ENCODE measurements at regions not wholly inside any gene's neighbourhood (a gene's known extent, or its start where the extent isn't known, plus 50 kb on each side); places are given as distances from the start of the nearest gene placed in this dataset.

DNA sequence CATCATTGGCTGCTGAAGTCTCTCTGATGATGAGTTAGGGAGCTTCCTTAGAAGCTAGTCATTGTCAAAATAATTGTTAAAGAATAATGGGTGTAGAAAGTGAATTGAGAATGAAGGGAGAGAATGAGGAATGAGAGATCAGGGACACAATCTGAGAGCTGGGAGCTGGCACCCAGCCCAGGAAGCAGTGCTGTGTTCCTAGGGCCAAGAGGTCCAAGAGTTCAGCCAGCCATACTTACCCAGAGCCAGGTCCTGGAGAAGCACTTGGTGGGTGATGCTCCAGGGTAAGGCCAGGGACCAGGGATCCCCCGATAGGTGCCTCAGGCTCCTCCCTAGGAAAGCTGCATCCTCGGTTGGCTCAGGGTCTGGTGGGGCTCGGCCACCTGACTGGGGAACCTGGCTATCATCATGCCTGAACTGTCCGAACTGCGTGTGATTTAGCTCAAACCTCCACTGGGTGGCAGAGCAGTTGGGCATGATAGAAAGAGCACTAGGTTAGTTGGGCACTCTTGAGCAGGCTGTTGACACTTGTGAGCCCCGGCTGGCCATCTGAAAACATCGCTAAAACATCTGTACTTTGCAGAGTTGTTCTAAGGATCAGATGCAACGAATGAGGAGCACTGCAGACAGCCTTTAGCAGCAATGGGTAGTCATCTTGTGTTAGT, 123.9 kb upstream of the NCAM1 start:
- Histone ChIP-seq H3K4me3 (ENCODE audit: low read length) (no peak overlapping the region), H3K9ac (ENCODE audit: low read length) (no peak overlapping the region), H3K9me3 (ENCODE audit: control insufficient read depth, low read length) (no peaks in the 10 kb centered on the region), H3K36me3 (ENCODE audit: control insufficient read depth, insufficient read depth, low read length) (no peaks in the 10 kb centered on the region), H3K4me1 (ENCODE audit: control insufficient read depth, insufficient read depth, low read length) (no peaks in the 10 kb centered on the region), H3K27me3 (ENCODE audit: control insufficient read depth, insufficient read depth, low read length) (no peaks in the 10 kb centered on the region)

DNA sequence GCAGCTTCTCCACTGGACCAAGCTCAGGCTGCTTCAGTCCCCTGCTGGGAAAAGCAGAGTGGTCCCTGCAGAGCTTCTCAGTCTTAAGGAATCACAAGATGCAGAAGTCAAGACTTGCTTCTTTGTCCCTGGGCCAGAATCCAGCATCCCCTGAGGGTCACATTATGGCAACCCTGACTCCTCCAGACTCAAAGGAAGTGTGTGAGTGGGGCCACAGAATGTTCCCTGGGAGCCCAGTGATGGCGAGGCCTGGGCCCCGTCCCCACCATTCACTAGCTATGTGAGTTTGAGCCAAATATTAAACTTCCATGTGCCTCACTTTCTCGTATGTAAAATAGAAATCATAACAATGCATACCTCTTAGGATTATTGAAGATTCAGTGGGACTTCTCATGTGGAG, 122.2 kb upstream of the NCAM1 start:
- Histone ChIP-seq H3K9ac (ENCODE audit: low read length) (no peak overlapping the region), H3K4me1 (ENCODE audit: control insufficient read depth, insufficient read depth, low read length) (no peaks in the 10 kb centered on the region), H3K36me3 (ENCODE audit: control insufficient read depth, insufficient read depth, low read length) (no peaks in the 10 kb centered on the region), H3K9me3 (ENCODE audit: control insufficient read depth, low read length) (no peaks in the 10 kb centered on the region), H3K27me3 (ENCODE audit: control insufficient read depth, insufficient read depth, low read length) (no peaks in the 10 kb centered on the region), H3K4me3 (ENCODE audit: low read length) (no peak overlapping the region)

DNA sequence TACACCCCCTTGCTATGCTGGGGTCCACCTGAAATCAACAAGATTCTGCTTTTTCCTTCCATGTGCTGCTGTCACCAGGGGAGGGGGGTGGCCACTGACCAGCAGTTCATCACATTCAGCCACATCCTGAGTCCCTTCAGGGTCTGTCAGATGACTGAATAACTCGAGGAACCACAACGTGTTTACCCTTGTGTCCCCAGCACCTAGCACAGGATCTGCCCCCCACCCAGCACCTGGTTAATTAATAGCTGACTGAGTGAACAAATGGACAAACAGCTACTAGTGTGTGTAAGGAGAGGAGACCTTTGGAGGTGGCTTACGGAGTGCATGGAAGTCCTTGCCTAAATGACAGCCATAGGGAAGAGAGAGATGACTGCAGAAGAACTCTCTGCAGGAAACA, 119.5 kb upstream of the NCAM1 start:
- H3K9ac ChIP-seq (ENCODE audit: low read length) = no peak overlapping the region
- no peaks in the 10 kb centered on the region for H3K4me1 ChIP-seq (ENCODE audit: control insufficient read depth, insufficient read depth, low read length)
- H3K36me3 ChIP-seq (ENCODE audit: control insufficient read depth, insufficient read depth, low read length) = no peaks in the 10 kb centered on the region
- no peaks in the 10 kb centered on the region for H3K27me3 ChIP-seq (ENCODE audit: control insufficient read depth, insufficient read depth, low read length)
- H3K9me3 ChIP-seq (ENCODE audit: control insufficient read depth, low read length) = no peaks in the 10 kb centered on the region
- H3K4me3 ChIP-seq (ENCODE audit: low read length) = no peak overlapping the region

DNA sequence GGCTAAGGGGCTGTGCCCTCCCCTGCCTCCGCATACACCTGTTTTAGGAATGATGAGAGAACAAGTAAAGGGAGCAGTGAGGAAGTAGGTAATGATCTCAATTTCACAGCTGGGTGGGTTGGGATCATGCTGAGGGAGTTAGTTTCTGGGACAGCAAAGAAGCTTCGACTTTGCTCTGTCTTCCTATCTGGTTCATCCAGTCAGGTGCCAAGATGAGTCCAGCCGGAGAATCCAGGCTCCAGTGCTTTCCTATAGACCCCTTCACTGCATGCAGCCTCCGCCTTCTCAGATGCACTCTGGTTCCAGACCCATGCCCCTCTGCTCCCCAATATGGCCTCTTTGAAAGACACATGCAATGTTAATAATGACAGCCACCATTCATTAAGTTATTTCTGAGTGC, 119.1 kb upstream of the NCAM1 start:
- no peak overlapping the region for H3K4me3 ChIP-seq (ENCODE audit: low read length)
- H3K9me3 ChIP-seq (ENCODE audit: control insufficient read depth, low read length) = no peaks in the 10 kb centered on the region
- no peaks in the 10 kb centered on the region for H3K36me3 ChIP-seq (ENCODE audit: control insufficient read depth, insufficient read depth, low read length)
- no peak overlapping the region for H3K9ac ChIP-seq (ENCODE audit: low read length)
- no peaks in the 10 kb centered on the region for H3K27me3 ChIP-seq (ENCODE audit: control insufficient read depth, insufficient read depth, low read length)
- no peaks in the 10 kb centered on the region for H3K4me1 ChIP-seq (ENCODE audit: control insufficient read depth, insufficient read depth, low read length)

DNA sequence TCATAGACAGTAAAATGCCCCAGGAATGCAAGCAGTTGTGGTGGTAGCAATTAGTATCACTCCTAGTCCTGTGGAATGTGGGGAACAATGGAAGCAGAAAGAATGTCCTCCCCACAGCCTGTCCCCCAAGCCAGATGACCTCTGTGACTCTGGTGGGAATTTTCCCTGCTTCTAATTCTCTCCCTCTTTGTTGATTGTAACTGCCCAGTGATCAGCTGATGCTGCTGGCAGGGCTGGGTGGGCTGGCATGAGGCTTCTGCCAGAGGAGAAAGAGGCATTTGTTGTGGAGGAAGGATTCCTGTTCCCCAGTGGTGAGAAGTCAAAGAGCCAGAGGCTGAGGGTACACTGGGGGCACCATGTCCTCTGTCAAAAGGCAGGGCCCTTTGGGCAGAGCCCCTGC, 116.7 kb upstream of the NCAM1 start:
- Histone ChIP-seq H3K4me1 (ENCODE audit: control insufficient read depth, insufficient read depth, low read length) (no peaks in the 10 kb centered on the region), H3K9ac (ENCODE audit: low read length) (no peak overlapping the region), H3K27me3 (ENCODE audit: control insufficient read depth, insufficient read depth, low read length) (no peaks in the 10 kb centered on the region), H3K4me3 (ENCODE audit: low read length) (no peak overlapping the region), H3K9me3 (ENCODE audit: control insufficient read depth, low read length) (no peaks in the 10 kb centered on the region), H3K36me3 (ENCODE audit: control insufficient read depth, insufficient read depth, low read length) (no peaks in the 10 kb centered on the region)

DNA sequence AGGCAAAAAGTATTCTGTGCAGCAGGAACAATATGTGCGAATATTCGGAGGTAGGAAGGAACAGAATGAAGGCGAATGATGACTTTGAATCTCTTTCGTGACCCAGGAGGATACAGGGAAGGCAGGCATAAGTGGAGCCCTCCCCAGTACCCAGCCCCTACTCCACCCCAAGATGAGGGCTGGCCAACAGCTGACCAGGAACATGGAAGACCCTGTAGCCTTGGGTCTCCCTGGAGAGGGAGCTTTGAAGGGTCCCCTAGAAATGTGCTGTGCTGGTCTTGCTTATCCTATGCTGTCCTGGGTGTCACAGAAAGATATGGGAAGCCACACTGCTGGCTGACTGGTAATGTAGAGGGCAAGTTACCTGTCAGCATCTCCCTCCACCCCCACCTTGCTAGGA, 113.7 kb upstream of the NCAM1 start:
- Histone ChIP-seq H3K9ac (ENCODE audit: low read length) (no peak overlapping the region), H3K4me3 (ENCODE audit: low read length) (no peak overlapping the region), H3K27me3 (ENCODE audit: control insufficient read depth, insufficient read depth, low read length) (no peaks in the 10 kb centered on the region), H3K36me3 (ENCODE audit: control insufficient read depth, insufficient read depth, low read length) (no peaks in the 10 kb centered on the region), H3K9me3 (ENCODE audit: control insufficient read depth, low read length) (no peaks in the 10 kb centered on the region), H3K4me1 (ENCODE audit: control insufficient read depth, insufficient read depth, low read length) (no peaks in the 10 kb centered on the region)

DNA sequence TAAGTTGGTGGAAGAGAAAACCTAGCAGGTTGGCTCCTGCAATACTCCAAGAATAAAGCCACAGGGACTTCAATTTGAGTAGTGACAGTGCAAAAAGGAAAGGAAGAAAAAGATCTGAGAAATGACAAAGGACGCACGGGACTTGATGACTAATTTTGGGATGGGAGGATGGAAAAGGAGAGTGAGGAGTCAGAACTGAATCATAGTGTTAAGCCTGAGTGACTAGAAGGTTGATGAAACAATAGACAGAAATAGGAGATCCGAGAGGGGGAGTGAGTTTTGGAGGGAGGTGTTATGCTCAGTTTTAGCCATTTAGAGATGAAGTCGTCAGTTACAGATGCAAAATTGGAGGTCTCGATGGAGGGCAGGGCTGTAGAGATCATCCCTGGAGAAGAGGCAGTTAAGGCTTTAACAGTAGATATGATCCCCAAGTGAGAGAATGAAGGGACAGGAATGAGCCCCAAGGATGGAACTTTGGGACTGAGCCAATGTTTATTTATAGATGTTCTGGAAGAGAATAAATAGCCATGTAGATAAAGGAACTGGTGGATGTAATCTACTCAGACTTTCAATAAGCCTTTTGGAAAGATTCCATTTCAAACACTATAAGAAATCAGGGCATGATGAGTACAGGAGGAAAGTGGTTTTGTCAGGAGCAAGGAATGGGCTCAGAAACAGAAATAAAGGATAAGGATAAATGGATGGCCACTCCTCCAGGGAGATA, 108.9 kb upstream of the NCAM1 start:
- H3K9ac ChIP-seq (ENCODE audit: low read length) = no peak overlapping the region
- H3K9me3 ChIP-seq (ENCODE audit: control insufficient read depth, low read length) = no peaks in the 10 kb centered on the region
- no peak overlapping the region for H3K4me3 ChIP-seq (ENCODE audit: low read length)
- no peaks in the 10 kb centered on the region for H3K27me3 ChIP-seq (ENCODE audit: control insufficient read depth, insufficient read depth, low read length)
- no peaks in the 10 kb centered on the region for H3K4me1 ChIP-seq (ENCODE audit: control insufficient read depth, insufficient read depth, low read length)
- no peaks in the 10 kb centered on the region for H3K36me3 ChIP-seq (ENCODE audit: control insufficient read depth, insufficient read depth, low read length)

DNA sequence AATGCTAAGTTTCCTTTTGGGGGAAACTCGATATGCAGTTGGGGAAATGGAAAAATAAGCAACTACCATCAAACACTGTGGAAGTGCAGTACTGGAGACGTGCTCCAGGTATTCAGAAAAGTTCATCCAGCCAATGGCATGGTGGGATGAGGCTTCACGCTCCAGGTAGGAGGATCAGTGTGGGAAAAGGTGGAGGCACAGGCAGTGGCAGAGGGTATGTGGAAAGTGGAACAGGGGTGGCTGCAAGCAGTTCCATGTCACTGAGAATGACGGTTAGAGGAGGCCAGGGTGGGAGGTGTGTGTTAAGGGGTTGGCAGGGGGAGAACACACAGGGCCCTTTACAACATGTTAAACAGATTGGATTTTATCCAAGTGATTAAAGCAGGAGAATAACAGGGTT, 105.1 kb upstream of the NCAM1 start:
- H3K27me3 ChIP-seq (ENCODE audit: control insufficient read depth, insufficient read depth, low read length) = no peaks in the 10 kb centered on the region
- no peaks in the 10 kb centered on the region for H3K9me3 ChIP-seq (ENCODE audit: control insufficient read depth, low read length)
- H3K4me3 ChIP-seq (ENCODE audit: low read length) = no peak overlapping the region
- no peaks in the 10 kb centered on the region for H3K4me1 ChIP-seq (ENCODE audit: control insufficient read depth, insufficient read depth, low read length)
- H3K36me3 ChIP-seq (ENCODE audit: control insufficient read depth, insufficient read depth, low read length) = no peaks in the 10 kb centered on the region
- no peak overlapping the region for H3K9ac ChIP-seq (ENCODE audit: low read length)

DNA sequence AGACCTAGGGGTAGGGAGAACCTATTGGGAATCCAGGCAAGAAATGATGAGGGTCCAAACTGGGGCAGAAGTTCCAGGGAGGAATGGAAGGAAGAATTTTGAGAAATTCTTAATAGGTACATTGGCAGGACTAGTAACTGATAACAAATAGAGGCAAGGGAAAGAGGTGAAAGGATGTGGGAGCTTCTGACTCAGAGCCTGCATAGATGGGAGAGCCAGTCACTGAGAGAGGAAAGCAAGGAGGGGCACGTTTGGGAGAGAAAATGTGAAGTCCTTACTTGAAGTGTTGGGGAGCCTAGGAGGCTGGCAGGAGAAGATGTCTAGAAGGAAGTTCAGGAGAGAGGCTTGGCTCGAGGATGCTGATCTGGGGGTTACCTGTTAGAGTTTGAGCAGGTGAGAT, 104.6 kb upstream of the NCAM1 start:
- Histone ChIP-seq H3K9ac (ENCODE audit: low read length) (no peak overlapping the region), H3K4me1 (ENCODE audit: control insufficient read depth, insufficient read depth, low read length) (no peaks in the 10 kb centered on the region), H3K27me3 (ENCODE audit: control insufficient read depth, insufficient read depth, low read length) (no peaks in the 10 kb centered on the region), H3K36me3 (ENCODE audit: control insufficient read depth, insufficient read depth, low read length) (no peaks in the 10 kb centered on the region), H3K4me3 (ENCODE audit: low read length) (no peak overlapping the region), H3K9me3 (ENCODE audit: control insufficient read depth, low read length) (no peaks in the 10 kb centered on the region)

DNA sequence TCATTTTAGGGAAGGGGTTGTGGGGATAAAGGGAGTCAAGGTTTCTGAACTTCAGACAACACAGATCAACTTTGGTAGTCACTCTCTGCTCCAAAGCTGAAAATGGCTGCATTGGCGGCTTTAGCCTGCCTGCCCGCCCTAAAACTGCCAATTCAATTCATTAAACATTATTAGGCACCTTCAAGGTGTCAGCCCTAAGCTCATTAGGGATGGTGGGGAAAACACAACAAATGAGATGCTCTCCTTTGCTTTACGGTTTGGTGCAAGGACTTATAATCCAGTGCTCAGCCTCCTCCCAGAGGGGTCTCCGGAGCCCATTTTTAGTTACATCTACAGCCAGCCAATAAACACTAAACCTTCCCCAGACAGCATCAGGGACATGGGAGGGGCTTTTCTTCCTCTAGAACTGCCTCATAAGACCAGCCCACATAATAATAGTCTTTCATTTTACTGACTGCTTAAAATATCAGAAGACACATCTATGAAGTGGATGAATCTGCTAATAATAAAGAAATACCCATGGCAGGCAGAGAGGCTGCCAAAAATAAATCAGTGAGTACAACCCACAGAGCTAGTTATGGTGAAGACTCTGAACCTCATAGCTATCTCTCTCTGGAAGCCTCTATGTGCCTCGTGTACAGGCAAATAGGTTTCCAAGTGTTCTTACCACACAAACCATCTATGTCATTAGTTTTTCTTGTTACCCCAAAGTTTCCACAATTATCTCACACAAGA, 102.8 kb upstream of the NCAM1 start:
- no peaks in the 10 kb centered on the region for H3K9me3 ChIP-seq (ENCODE audit: control insufficient read depth, low read length)
- H3K36me3 ChIP-seq (ENCODE audit: control insufficient read depth, insufficient read depth, low read length) = no peaks in the 10 kb centered on the region
- H3K4me1 ChIP-seq (ENCODE audit: control insufficient read depth, insufficient read depth, low read length) = no peaks in the 10 kb centered on the region
- no peak overlapping the region for H3K9ac ChIP-seq (ENCODE audit: low read length)
- H3K27me3 ChIP-seq (ENCODE audit: control insufficient read depth, insufficient read depth, low read length) = no peaks in the 10 kb centered on the region
- no peak overlapping the region for H3K4me3 ChIP-seq (ENCODE audit: low read length)

DNA sequence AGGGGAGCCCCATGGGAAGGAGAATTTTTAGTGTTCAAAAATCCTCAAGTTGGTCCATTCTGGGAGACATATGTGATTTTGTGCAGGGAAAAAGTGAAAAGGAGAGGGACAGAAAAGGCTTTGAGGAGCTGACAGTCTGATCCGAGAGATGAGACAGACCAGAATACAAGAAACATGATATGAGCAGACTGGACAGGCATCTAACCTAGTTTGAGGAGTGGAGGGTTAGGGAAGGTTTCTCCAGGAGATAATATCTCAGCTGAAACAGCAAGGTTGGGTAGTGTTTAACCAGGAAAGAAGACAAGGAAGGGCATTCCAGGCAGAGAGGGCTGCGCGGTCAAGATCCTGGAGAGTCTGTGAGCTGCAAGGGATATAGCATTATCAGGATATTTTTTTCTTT, 101.4 kb upstream of the NCAM1 start:
- Histone ChIP-seq H3K27me3 (ENCODE audit: control insufficient read depth, insufficient read depth, low read length) (no peaks in the 10 kb centered on the region), H3K4me3 (ENCODE audit: low read length) (no peak overlapping the region), H3K9ac (ENCODE audit: low read length) (no peak overlapping the region), H3K4me1 (ENCODE audit: control insufficient read depth, insufficient read depth, low read length) (no peaks in the 10 kb centered on the region), H3K36me3 (ENCODE audit: control insufficient read depth, insufficient read depth, low read length) (no peaks in the 10 kb centered on the region), H3K9me3 (ENCODE audit: control insufficient read depth, low read length) (no peaks in the 10 kb centered on the region)

DNA sequence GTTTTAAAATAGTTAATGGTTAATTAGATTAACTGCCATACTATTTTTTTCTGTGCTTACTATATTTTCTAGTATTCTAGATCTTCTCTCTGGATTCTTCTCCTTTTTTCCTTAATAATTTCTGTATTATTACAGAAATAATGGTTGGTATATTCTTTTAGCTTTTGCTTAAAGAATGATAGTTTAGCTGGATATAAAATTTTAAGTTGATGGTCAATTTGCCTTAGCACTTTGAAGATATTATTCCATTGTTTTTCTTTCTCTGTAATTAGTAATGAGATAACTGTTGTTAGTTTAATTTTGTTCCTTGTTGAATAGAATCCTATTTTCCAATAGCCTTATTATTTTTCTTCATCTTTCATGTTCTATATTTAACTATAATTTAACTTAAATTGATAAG, 99.9 kb upstream of the NCAM1 start:
- Histone ChIP-seq H3K4me1 (ENCODE audit: control insufficient read depth, insufficient read depth, low read length) (no peaks in the 10 kb centered on the region), H3K4me3 (ENCODE audit: low read length) (no peak overlapping the region), H3K27me3 (ENCODE audit: control insufficient read depth, insufficient read depth, low read length) (no peaks in the 10 kb centered on the region), H3K9ac (ENCODE audit: low read length) (no peak overlapping the region), H3K36me3 (ENCODE audit: control insufficient read depth, insufficient read depth, low read length) (no peaks in the 10 kb centered on the region), H3K9me3 (ENCODE audit: control insufficient read depth, low read length) (no peaks in the 10 kb centered on the region)

Measured in mucosa of stomach (tissue), 1 donor.